SK-N-SH treated with all-trans-retinoic acid at 6 μM for 48 hours (cell line): ENCODE measurements at regions not wholly inside any gene's neighbourhood (a gene's known extent, or its start where the extent isn't known, plus 50 kb on each side); places are given as distances from the start of the nearest gene placed in this dataset.

Experiments
- ARNTL ChIP-seq: fragments of 450-650 bp; formaldehyde crosslinking; IDR thresholded peaks from 2 replicates; pipeline ENCODE4 v1.5.0; 2020; ENCODE audit warnings: low read depth, mild to moderate bottlenecking, moderate library complexity, borderline replicate concordance
- CSDC2 ChIP-seq: fragments of 250-450 bp; sonication (Bioruptor Pico); IDR thresholded peaks from 2 replicates; pipeline ENCODE4 v1.5.0; 2020; ENCODE audit warnings: mild to moderate bottlenecking, moderate library complexity
- ESRRG ChIP-seq: fragments of 250-450 bp; sonication (Bioruptor Pico); IDR thresholded peaks from 2 replicates; pipeline ENCODE4 v1.6.1; 2021; ENCODE audit warnings: mild to moderate bottlenecking
- OSR1 ChIP-seq: fragments of 250-450 bp; sonication (Bioruptor Pico); IDR thresholded peaks from 2 replicates; pipeline ENCODE4 v1.8.0; 2022; ENCODE audit warnings: moderate library complexity, mild to moderate bottlenecking, inconsistent platforms
- TOX ChIP-seq: fragments of 250-450 bp; sonication (Bioruptor Pico); IDR thresholded peaks from 2 replicates; pipeline ENCODE4 v1.8.0; 2021; ENCODE audit warnings: mild to moderate bottlenecking, moderate library complexity, borderline replicate concordance
- ZFP3 ChIP-seq: fragments of 250-450 bp; sonication (Bioruptor Pico); IDR thresholded peaks from 2 replicates; pipeline ENCODE4 v1.5.0; 2020; ENCODE audit warnings: mild to moderate bottlenecking, moderate library complexity
- ZNF565 ChIP-seq: fragments of 450-650 bp; formaldehyde crosslinking; conservative IDR thresholded peaks from 2 replicates; pipeline ENCODE4 v1.5.0; 2020; ENCODE audit warnings: low read depth, mild to moderate bottlenecking, moderate library complexity
- TF ChIP-seq, protein P1 (sequence below): fragments of 250-450 bp; sonication (Bioruptor Pico); IDR thresholded peaks from 2 replicates; pipeline ENCODE4 v1.8.0; 2020; ENCODE audit warnings: mild to moderate bottlenecking, moderate library complexity, borderline replicate concordance

GRCh38 chr2:48902521-48902920, 147.0 kb upstream of the LHCGR start:
- no peak for TF ChIP-seq OSR1 (CRISPR knock-in tag)
- no peak for TF ChIP-seq ARNTL
- TF ChIP-seq, protein P1, sequence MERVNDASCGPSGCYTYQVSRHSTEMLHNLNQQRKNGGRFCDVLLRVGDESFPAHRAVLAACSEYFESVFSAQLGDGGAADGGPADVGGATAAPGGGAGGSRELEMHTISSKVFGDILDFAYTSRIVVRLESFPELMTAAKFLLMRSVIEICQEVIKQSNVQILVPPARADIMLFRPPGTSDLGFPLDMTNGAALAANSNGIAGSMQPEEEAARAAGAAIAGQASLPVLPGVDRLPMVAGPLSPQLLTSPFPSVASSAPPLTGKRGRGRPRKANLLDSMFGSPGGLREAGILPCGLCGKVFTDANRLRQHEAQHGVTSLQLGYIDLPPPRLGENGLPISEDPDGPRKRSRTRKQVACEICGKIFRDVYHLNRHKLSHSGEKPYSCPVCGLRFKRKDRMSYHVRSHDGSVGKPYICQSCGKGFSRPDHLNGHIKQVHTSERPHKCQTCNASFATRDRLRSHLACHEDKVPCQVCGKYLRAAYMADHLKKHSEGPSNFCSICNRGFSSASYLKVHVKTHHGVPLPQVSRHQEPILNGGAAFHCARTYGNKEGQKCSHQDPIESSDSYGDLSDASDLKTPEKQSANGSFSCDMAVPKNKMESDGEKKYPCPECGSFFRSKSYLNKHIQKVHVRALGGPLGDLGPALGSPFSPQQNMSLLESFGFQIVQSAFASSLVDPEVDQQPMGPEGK: no peak
- TF ChIP-seq ZFP3 (CRISPR knock-in tag): no peak
- no peak for TF ChIP-seq CSDC2
- no peak for TF ChIP-seq ZNF565
- TF ChIP-seq ESRRG (CRISPR knock-in tag): no peak
- TF ChIP-seq TOX (CRISPR knock-in tag): no peak
